IMR-90 (cell line): ENCODE measurements at regions not wholly inside any gene's neighbourhood (a gene's known extent, or its start where the extent isn't known, plus 50 kb on each side); places are given as distances from the start of the nearest gene placed in this dataset.

Experiments
- ATAC-seq: fragments of 200-7000 bp; cut with Tn5 transposase; 2 replicates; pipeline ENCODE4 v1.9.1; 2020; ENCODE audit warnings: low read depth, mild to moderate bottlenecking, moderate library complexity
- BruUV-seq: library from RNA; stranded (reverse); fragments of 400-500 nt; replicated peaks from 2 replicates; lab custom pipeline; 2021; lab: Mats Ljungman, UMichigan
- CTCF ChIA-PET: fragments of 300-600 bp; formaldehyde crosslinking; extraction: SDS; loops from one replicate; lab custom pipeline; 2021; ENCODE audit warnings: antibody characterized with exemption; lab: Yijun Ruan, JAX
- POLR2A ChIA-PET: fragments of 300-600 bp; sonication (Branson Sonifier 250); formaldehyde crosslinking; loops from one replicate; lab custom pipeline; 2022; ENCODE audit warnings: antibody characterized with exemption; ENCODE audit not compliant: unreplicated experiment; lab: Charles Lee
- DNase-seq: peaks from one replicate; pipeline ENCODE4 v3.0.0; 2013
- H2AFZ ChIP-seq: replicated peaks from 2 replicates; pipeline ENCODE3; 2013; ENCODE audit warnings: low read length, mild to moderate bottlenecking; ENCODE audit not compliant: poor library complexity
- H2AK5ac ChIP-seq: 2 replicates; pipeline ENCODE4 v1.6.1; 2013; ENCODE audit warnings: low read depth, low read length, inconsistent platforms
- H2AK9ac ChIP-seq: replicated peaks from 2 replicates; pipeline ENCODE3; 2013; ENCODE audit warnings: mild to moderate bottlenecking, low read depth, low read length, moderate library complexity; ENCODE audit not compliant: poor library complexity
- H2BK120ac ChIP-seq: 2 replicates; pipeline ENCODE4 v1.6.1; 2013; ENCODE audit warnings: low read depth, low read length, inconsistent platforms
- H2BK15ac ChIP-seq: 3 replicates; pipeline ENCODE4 v1.6.1; 2013; ENCODE audit warnings: low read depth, low read length, inconsistent platforms
- H2BK20ac ChIP-seq: 2 replicates; pipeline ENCODE4 v1.6.1; 2013; ENCODE audit warnings: low read depth, mild to moderate bottlenecking, inconsistent platforms, low read length, moderate library complexity
- H2BK5ac ChIP-seq: 2 replicates; pipeline ENCODE4 v1.6.1; 2013; ENCODE audit warnings: mild to moderate bottlenecking, low read depth, low read length, inconsistent platforms; ENCODE audit not compliant: poor library complexity, severe bottlenecking
- H3K14ac ChIP-seq: replicated peaks from 2 replicates; pipeline ENCODE4 v1.6.1; 2013; ENCODE audit warnings: low read depth, low read length, inconsistent platforms
- H3K18ac ChIP-seq: 2 replicates; pipeline ENCODE4 v1.6.1; 2013; ENCODE audit warnings: low read depth, low read length, control low read depth
- H3K23ac ChIP-seq: 2 replicates; pipeline ENCODE4 v1.6.1; 2013; ENCODE audit warnings: low read depth, low read length, inconsistent platforms
- H3K27ac ChIP-seq: 2 replicates; pipeline ENCODE4 v1.5.1; 2013; ENCODE audit warnings: mild to moderate bottlenecking, control low read depth, low read length; ENCODE audit not compliant: insufficient read depth
- H3K27me3 ChIP-seq: 2 replicates; pipeline ENCODE4 v1.6.1; 2013; ENCODE audit warnings: low read length; ENCODE audit not compliant: control insufficient read depth, insufficient read depth
- H3K36me3 ChIP-seq: 2 replicates; pipeline ENCODE4 v1.6.1; 2013; ENCODE audit warnings: low read length, mixed read lengths; ENCODE audit not compliant: control insufficient read depth, insufficient read depth
- H3K4ac ChIP-seq: 2 replicates; pipeline ENCODE4 v1.6.1; 2013; ENCODE audit warnings: low read depth, low read length, inconsistent platforms
- H3K4me1 ChIP-seq: 2 replicates; pipeline ENCODE4 v1.6.1; 2013; ENCODE audit warnings: low read length, mixed read lengths; ENCODE audit not compliant: control insufficient read depth, insufficient read depth
- H3K4me2 ChIP-seq: 2 replicates; pipeline ENCODE4 v1.6.1; 2013; ENCODE audit warnings: low read depth, mild to moderate bottlenecking, control low read depth, low read length, moderate library complexity
- H3K4me3 ChIP-seq: 2 replicates; pipeline ENCODE4 v1.5.1; 2013; ENCODE audit warnings: low read depth, mild to moderate bottlenecking, control low read depth, low read length, moderate library complexity; ENCODE audit not compliant: insufficient read depth
- H3K56ac ChIP-seq: 2 replicates; pipeline ENCODE4 v1.6.1; 2013; ENCODE audit warnings: low read length, inconsistent platforms; ENCODE audit not compliant: insufficient read depth; ENCODE audit errors: extremely low read depth
- H3K79me1 ChIP-seq, 2 experiments: 2 replicates each; pipeline ENCODE4 v1.6.1; 2013; ENCODE audit warnings: low read length in 2 of 2, inconsistent platforms in 1 of 2, low read depth in 1 of 2
- H3K9ac ChIP-seq: 2 replicates; pipeline ENCODE4 v1.6.1; 2013; ENCODE audit warnings: low read depth, low read length, control low read depth
- H3K9me1 ChIP-seq: 2 replicates; pipeline ENCODE4 v1.6.1; 2013; ENCODE audit warnings: low read length, inconsistent platforms; ENCODE audit not compliant: insufficient read depth
- H3K9me3 ChIP-seq: 2 replicates; pipeline ENCODE4 v1.6.1; 2013; ENCODE audit warnings: low read length; ENCODE audit not compliant: control insufficient read depth, insufficient read depth
- H4K20me1 ChIP-seq: 2 replicates; pipeline ENCODE4 v1.6.1; 2013; ENCODE audit warnings: low read length, inconsistent platforms; ENCODE audit not compliant: insufficient read depth
- H4K5ac ChIP-seq: 2 replicates; pipeline ENCODE4 v1.6.1; 2013; ENCODE audit warnings: mild to moderate bottlenecking, low read depth, low read length, control low read depth
- H4K8ac ChIP-seq, 2 experiments: 2 replicates each; pipeline ENCODE4 v1.6.1; 2013; ENCODE audit warnings: low read depth in 2 of 2, low read length in 2 of 2, control low read depth in 1 of 2, inconsistent platforms in 1 of 2
- H4K91ac ChIP-seq: 2 replicates; pipeline ENCODE4 v1.6.1; 2013; ENCODE audit warnings: low read depth, low read length, inconsistent platforms; ENCODE audit not compliant: insufficient read depth
- BHLHE40 ChIP-seq: fragments of 150-350 bp; IDR thresholded peaks from 2 replicates; pipeline ENCODE4 v1.6.1; 2016; ENCODE audit warnings: mild to moderate bottlenecking, low read depth, low read length
- CEBPB ChIP-seq: IDR thresholded peaks from 2 replicates; pipeline ENCODE4 v1.6.1; 2012; ENCODE audit warnings: low read depth, low read length, improper control_type of control experiment
- CHD1 ChIP-seq: IDR thresholded peaks from 2 replicates; pipeline ENCODE4 v1.6.1; 2012; ENCODE audit warnings: low read depth, low read length, improper control_type of control experiment
- FOS ChIP-seq: fragments of 150-350 bp; IDR thresholded peaks from 2 replicates; pipeline ENCODE4 v1.6.1; 2016; ENCODE audit warnings: low read depth, low read length
- MAFK ChIP-seq: IDR thresholded peaks from 2 replicates; pipeline ENCODE4 v1.6.1; 2012; ENCODE audit warnings: low read depth, low read length, improper control_type of control experiment
- MAZ ChIP-seq: IDR thresholded peaks from 2 replicates; pipeline ENCODE4 v1.6.1; 2012; ENCODE audit warnings: low read depth, mild to moderate bottlenecking, low read length, improper control_type of control experiment, moderate library complexity, borderline replicate concordance
- MXI1 ChIP-seq: IDR thresholded peaks from 2 replicates; pipeline ENCODE4 v1.6.1; 2012; ENCODE audit warnings: low read depth, mild to moderate bottlenecking, low read length, moderate library complexity, borderline replicate concordance
- NFE2L2 ChIP-seq: fragments of 150-350 bp; IDR thresholded peaks from 2 replicates; pipeline ENCODE4 v1.6.1; 2016; ENCODE audit warnings: low read depth, mild to moderate bottlenecking, low read length
- POLR2A ChIP-seq: IDR thresholded peaks from 2 replicates; pipeline ENCODE4 v1.6.1; 2012; ENCODE audit warnings: mild to moderate bottlenecking, low read depth, low read length
- RAD21 ChIP-seq: IDR thresholded peaks from 2 replicates; pipeline ENCODE4 v1.6.1; 2012; ENCODE audit warnings: low read length, improper control_type of control experiment
- RCOR1 ChIP-seq: IDR thresholded peaks from 2 replicates; pipeline ENCODE4 v1.6.1; 2012; ENCODE audit warnings: mild to moderate bottlenecking, low read length, improper control_type of control experiment; ENCODE audit not compliant: insufficient replicate concordance
- RFX5 ChIP-seq: IDR thresholded peaks from 2 replicates; pipeline ENCODE4 v1.8.0; 2012; ENCODE audit warnings: low read depth, mild to moderate bottlenecking, low read length, moderate library complexity
- SMC3 ChIP-seq: fragments of 150-350 bp; IDR thresholded peaks from 2 replicates; pipeline ENCODE4 v1.6.1; 2016; ENCODE audit warnings: low read depth, mild to moderate bottlenecking, antibody characterized with exemption, low read length, moderate library complexity
- WGBS, 2 experiments: methylation state at CpG; one replicate each; pipeline versions ENCODE4 v1.1.5 to v1.1.7; 2013; ENCODE audit warnings: missing lambda C conversion rate in 2 of 2; ENCODE audit not compliant: insufficient read length in 1 of 2; ENCODE audit errors: extremely low coverage in 2 of 2; 5-methylcytosine and 5-hydroxymethylcytosine counted together
- dilution Hi-C: fragments of 300-500 bp; cut with HindIII; formaldehyde crosslinking; loops from one replicate; pipeline ENCODE4 v1.14.3; 2018; ENCODE audit warnings: low sequenced_read_pairs; ENCODE audit not compliant: unreplicated experiment
- in situ Hi-C: fragments of 300-500 bp; cut with MboI; formaldehyde crosslinking; loops from 3 replicates; pipeline ENCODE4 v1.14.3; 2019; ENCODE audit warnings: low sequenced_read_pairs, inconsistent platforms, mixed read lengths
- intact Hi-C: fragments of 100-400 bp; cut with micrococcal nuclease; formaldehyde crosslinking; loops from 2 replicates; pipeline ENCODE4 v1.10.0; 2022
- TF ChIP-seq, protein P1 (sequence below): fragments of 150-350 bp; IDR thresholded peaks from 2 replicates; pipeline ENCODE4 v1.6.1; 2016; ENCODE audit warnings: low read depth, mild to moderate bottlenecking, low read length, moderate library complexity, borderline replicate concordance
- TF ChIP-seq, protein P2 (sequence below): fragments of 150-350 bp; IDR thresholded peaks from 2 replicates; pipeline ENCODE4 v1.6.1; 2017; ENCODE audit warnings: mild to moderate bottlenecking, antibody characterized with exemption, low read length, low read depth
- TF ChIP-seq, protein P3 (sequence below): conservative IDR thresholded peaks from 2 replicates; pipeline ENCODE4 v1.5.1; 2012; ENCODE audit warnings: mild to moderate bottlenecking, low read depth, low read length, improper control_type of control experiment

DNA sequence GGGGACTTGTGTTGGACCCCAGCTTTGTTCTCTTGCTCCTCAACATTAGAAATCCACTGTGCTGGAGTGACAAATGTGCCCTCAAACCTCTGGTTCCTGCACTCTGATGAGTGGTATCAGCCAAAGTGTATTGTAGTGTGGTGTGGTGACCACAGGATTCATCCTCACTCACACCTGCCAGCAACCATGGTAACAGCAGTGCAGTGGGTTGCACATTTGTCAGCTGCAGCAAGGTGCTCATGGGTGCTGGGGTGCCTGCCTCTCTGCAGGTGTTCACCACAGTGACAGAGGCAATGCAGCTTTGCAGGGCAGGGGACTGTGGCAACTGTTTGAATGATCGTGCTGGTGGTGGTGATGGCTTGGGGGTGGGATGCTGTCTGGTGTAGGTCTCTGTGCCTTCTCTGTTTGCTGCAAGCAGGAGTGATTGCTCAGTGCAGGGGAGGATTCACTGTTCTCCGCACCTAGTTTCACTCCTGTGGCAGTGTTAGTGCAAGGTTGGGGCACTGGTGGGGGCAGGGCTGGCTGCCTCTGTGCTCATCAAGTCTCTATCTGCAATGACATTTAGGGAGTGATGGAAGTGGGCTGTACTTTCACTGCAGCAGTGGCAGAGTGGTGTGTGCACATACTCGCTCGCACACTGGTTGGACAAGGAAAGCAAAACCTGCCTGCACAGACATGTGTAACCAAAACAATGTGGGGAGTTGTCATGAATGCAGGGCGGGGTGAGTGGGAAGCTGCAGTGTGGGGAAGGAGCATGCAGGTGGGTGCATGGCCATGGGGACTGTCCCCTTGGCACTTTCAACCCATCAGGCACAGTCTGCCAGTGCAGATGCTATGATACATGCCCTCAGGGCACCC is 301.1 kb downstream of the PIK3C3 start:
- no peak overlapping the region for H3K4me3 ChIP-seq
- CTCF ChIA-PET: no interaction called here
- H2BK15ac ChIP-seq: no peak overlapping the region
- H3K23ac ChIP-seq: no peak overlapping the region
- no peak overlapping the region for H2AFZ ChIP-seq
- H3K9ac ChIP-seq: no peak overlapping the region
- no peaks in the 10 kb centered on the region for H3K4me1 ChIP-seq
- no peak overlapping the region for H4K91ac ChIP-seq
- ATAC-seq (no peak), DNase-seq (no peak)
- intact Hi-C loops: no loop called here
- no peak overlapping the region for H2AK5ac ChIP-seq
- no peaks in the 10 kb centered on the region for H4K20me1 ChIP-seq
- no peaks in the 10 kb centered on the region for H3K36me3 ChIP-seq
- no peaks in the 10 kb centered on the region for H3K27me3 ChIP-seq
- H3K56ac ChIP-seq: no peak overlapping the region
- H3K4me2 ChIP-seq: no peak overlapping the region
- no peaks in the 10 kb centered on the region for H3K9me1 ChIP-seq
- no peak overlapping the region for H4K5ac ChIP-seq
- in situ Hi-C loops: no loop called here
- no peak overlapping the region for H2BK5ac ChIP-seq
- no peak overlapping the region for H2AK9ac ChIP-seq
- BruUV-seq: no TSS peak
- H2BK120ac ChIP-seq: no peak overlapping the region
- no peak overlapping the region for H4K8ac ChIP-seq
- H3K9me3 ChIP-seq: no peaks in the 10 kb centered on the region; the same call in 1 of the 2 replicates
- no peak overlapping the region for H3K27ac ChIP-seq
- H2BK20ac ChIP-seq: no peak overlapping the region
- no peak overlapping the region for H3K18ac ChIP-seq
- 58% methylated on average over 2 of the region's 5 CpGs; no CpG with 5 or more reads in 1 of the 2 experiments for WGBS, 2 experiments
- POLR2A ChIA-PET: no interaction called here
- no peak overlapping the region for H3K4ac ChIP-seq
- TF ChIP-seq, protein P1, sequence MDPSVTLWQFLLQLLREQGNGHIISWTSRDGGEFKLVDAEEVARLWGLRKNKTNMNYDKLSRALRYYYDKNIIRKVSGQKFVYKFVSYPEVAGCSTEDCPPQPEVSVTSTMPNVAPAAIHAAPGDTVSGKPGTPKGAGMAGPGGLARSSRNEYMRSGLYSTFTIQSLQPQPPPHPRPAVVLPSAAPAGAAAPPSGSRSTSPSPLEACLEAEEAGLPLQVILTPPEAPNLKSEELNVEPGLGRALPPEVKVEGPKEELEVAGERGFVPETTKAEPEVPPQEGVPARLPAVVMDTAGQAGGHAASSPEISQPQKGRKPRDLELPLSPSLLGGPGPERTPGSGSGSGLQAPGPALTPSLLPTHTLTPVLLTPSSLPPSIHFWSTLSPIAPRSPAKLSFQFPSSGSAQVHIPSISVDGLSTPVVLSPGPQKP: no peak
- TF ChIP-seq MXI1 (no peak), RAD21 (no peak), FOS (no peak), CEBPB (no peak), POLR2A (no peak), MAFK (no peak), NFE2L2 (no peak), SMC3 (no peak), CHD1 (no peak), RFX5 (no peak), RCOR1 (no peak), BHLHE40 (no peak), MAZ (no peak)
- TF ChIP-seq, protein P2, sequence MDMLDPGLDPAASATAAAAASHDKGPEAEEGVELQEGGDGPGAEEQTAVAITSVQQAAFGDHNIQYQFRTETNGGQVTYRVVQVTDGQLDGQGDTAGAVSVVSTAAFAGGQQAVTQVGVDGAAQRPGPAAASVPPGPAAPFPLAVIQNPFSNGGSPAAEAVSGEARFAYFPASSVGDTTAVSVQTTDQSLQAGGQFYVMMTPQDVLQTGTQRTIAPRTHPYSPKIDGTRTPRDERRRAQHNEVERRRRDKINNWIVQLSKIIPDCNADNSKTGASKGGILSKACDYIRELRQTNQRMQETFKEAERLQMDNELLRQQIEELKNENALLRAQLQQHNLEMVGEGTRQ: no peak
- TF ChIP-seq, protein P3, sequence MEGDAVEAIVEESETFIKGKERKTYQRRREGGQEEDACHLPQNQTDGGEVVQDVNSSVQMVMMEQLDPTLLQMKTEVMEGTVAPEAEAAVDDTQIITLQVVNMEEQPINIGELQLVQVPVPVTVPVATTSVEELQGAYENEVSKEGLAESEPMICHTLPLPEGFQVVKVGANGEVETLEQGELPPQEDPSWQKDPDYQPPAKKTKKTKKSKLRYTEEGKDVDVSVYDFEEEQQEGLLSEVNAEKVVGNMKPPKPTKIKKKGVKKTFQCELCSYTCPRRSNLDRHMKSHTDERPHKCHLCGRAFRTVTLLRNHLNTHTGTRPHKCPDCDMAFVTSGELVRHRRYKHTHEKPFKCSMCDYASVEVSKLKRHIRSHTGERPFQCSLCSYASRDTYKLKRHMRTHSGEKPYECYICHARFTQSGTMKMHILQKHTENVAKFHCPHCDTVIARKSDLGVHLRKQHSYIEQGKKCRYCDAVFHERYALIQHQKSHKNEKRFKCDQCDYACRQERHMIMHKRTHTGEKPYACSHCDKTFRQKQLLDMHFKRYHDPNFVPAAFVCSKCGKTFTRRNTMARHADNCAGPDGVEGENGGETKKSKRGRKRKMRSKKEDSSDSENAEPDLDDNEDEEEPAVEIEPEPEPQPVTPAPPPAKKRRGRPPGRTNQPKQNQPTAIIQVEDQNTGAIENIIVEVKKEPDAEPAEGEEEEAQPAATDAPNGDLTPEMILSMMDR: no peak
- dilution Hi-C loops: no loop called here
- no peaks in the 10 kb centered on the region for H3K79me1 ChIP-seq
- no peak overlapping the region for H3K14ac ChIP-seq
